ENCODE measurements at regions not wholly inside any gene's neighbourhood (a gene's known extent, or its start where the extent isn't known, plus 50 kb on each side); places are given as distances from the start of the nearest gene placed in this dataset.

DNA sequence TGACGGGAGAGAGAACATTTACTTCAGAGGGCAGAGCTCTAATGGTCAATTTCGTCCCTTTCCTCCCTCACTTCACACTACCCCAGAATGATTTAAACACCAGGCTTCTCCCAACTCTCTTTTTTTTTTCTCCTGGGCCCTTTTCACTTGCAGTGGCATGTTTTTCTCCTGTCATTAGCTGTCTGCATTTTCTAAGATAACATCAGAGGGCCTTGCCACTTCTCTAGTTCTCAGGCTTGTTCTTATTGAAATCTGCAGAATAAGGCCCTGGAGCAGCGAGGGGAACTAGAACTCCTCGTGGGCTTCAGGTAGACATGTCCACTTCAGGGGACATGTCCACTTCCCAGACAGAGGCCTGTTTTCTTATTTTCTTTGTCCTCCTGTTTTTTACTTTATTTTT, 514.4 kb upstream of the TBL1XR1 start:
- TF ChIP-seq, protein P1, sequence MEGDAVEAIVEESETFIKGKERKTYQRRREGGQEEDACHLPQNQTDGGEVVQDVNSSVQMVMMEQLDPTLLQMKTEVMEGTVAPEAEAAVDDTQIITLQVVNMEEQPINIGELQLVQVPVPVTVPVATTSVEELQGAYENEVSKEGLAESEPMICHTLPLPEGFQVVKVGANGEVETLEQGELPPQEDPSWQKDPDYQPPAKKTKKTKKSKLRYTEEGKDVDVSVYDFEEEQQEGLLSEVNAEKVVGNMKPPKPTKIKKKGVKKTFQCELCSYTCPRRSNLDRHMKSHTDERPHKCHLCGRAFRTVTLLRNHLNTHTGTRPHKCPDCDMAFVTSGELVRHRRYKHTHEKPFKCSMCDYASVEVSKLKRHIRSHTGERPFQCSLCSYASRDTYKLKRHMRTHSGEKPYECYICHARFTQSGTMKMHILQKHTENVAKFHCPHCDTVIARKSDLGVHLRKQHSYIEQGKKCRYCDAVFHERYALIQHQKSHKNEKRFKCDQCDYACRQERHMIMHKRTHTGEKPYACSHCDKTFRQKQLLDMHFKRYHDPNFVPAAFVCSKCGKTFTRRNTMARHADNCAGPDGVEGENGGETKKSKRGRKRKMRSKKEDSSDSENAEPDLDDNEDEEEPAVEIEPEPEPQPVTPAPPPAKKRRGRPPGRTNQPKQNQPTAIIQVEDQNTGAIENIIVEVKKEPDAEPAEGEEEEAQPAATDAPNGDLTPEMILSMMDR (conservative IDR thresholded peaks at IDR 0.05; ENCODE audit: low read depth, low read length): no peak
- TF ChIP-seq EZH2 (IDR thresholded peaks at IDR 0.05; ENCODE audit: low read length, unreplicated experiment): no peak

All from PC-3 (cell line).